T-helper 2 cell treated with Interferon-gamma antibody and Interleukin-4, amounts not matched to agents 5 μg/mL and 100 μg/mL, for 36 hours (primary cell): ENCODE measurements at regions not wholly inside any gene's neighbourhood (a gene's known extent, or its start where the extent isn't known, plus 50 kb on each side); places are given as distances from the start of the nearest gene placed in this dataset.

ENCODE experiments used
- DNase-seq: peaks from one replicate; pipeline ENCODE4 v3.0.0; 2021; ENCODE audit warnings: low spot score
- H3K27ac Mint-ChIP-seq: one replicate; pipeline ENCODE4 v1.8.0; 2021; ENCODE audit warnings: mild to moderate bottlenecking, mixed read lengths
- H3K27me3 Mint-ChIP-seq: one replicate; pipeline ENCODE4 v1.8.0; 2021; ENCODE audit warnings: low read depth, mixed read lengths
- H3K36me3 Mint-ChIP-seq: one replicate; pipeline ENCODE4 v1.8.0; 2021; ENCODE audit warnings: low read depth, mixed read lengths
- H3K4me1 Mint-ChIP-seq: one replicate; pipeline ENCODE4 v1.8.0; 2021; ENCODE audit warnings: low read depth, mixed read lengths
- H3K4me3 Mint-ChIP-seq: one replicate; pipeline ENCODE4 v1.8.0; 2022; ENCODE audit warnings: mild to moderate bottlenecking, moderate library complexity, mixed read lengths
- H3K9me3 Mint-ChIP-seq: one replicate; pipeline ENCODE4 v1.8.0; 2021; ENCODE audit warnings: mixed read lengths

GRCh38 chr1:93815366-93816110 lies 63.5 kb downstream of the DNTTIP2 start:
- no peak overlapping the region for H3K4me3 Mint-ChIP-seq
- H3K4me1 Mint-ChIP-seq: peaks cover 33% of the 10 kb centered on the region
- H3K27me3 Mint-ChIP-seq: peaks cover 8% of the 10 kb centered on the region
- H3K36me3 Mint-ChIP-seq: no peaks in the 10 kb centered on the region
- no peak for DNase-seq
- H3K27ac Mint-ChIP-seq: no peak overlapping the region
- H3K9me3 Mint-ChIP-seq: no peaks in the 10 kb centered on the region

GRCh38 chr1:93814795-93815340 lies 64.1 kb downstream of the DNTTIP2 start:
- Mint-ChIP-seq H3K4me1 (peaks cover 33% of the 10 kb centered on the region), H3K27ac (no peak overlapping the region), H3K36me3 (no peaks in the 10 kb centered on the region), H3K9me3 (no peaks in the 10 kb centered on the region), H3K4me3 (no peak overlapping the region), H3K27me3 (peaks cover 3% of the 10 kb centered on the region)
- DNase-seq: no peak

- H3K27me3 Mint-ChIP-seq: no peaks in the 10 kb centered on the region
- H3K4me1 Mint-ChIP-seq: peaks cover 33% of the 10 kb centered on the region
- H3K36me3 Mint-ChIP-seq: no peaks in the 10 kb centered on the region
- H3K9me3 Mint-ChIP-seq: no peaks in the 10 kb centered on the region
- no peak overlapping the region for H3K4me3 Mint-ChIP-seq
- H3K27ac Mint-ChIP-seq: no peak overlapping the region
- peak; percentile 47 for DNase-seq
Measured at GRCh38 chr1:93814059-93814794, 64.8 kb downstream of the DNTTIP2 start.

- Mint-ChIP-seq H3K27ac (no peak overlapping the region), H3K9me3 (peaks cover 5% of the 10 kb centered on the region), H3K4me3 (no peak overlapping the region), H3K27me3 (no peaks in the 10 kb centered on the region), H3K36me3 (peaks cover 2% of the 10 kb centered on the region), H3K4me1 (peaks cover 27% of the 10 kb centered on the region)
- no peak for DNase-seq
Measured at GRCh38 chr1:93813076-93813475, 65.9 kb downstream of the DNTTIP2 start.

- H3K36me3 Mint-ChIP-seq: peaks cover 6% of the 10 kb centered on the region
- H3K27me3 Mint-ChIP-seq: peaks cover 4% of the 10 kb centered on the region
- no peak overlapping the region for H3K4me3 Mint-ChIP-seq
- no peak for DNase-seq
- H3K9me3 Mint-ChIP-seq: peaks cover 14% of the 10 kb centered on the region
- peaks cover 13% of the 10 kb centered on the region for H3K4me1 Mint-ChIP-seq
- no peak overlapping the region for H3K27ac Mint-ChIP-seq
Measured at GRCh38 chr1:93811326-93812065, 67.5 kb downstream of the DNTTIP2 start.

- Mint-ChIP-seq H3K4me1 (peaks cover 13% of the 10 kb centered on the region), H3K27me3 (peaks cover 10% of the 10 kb centered on the region), H3K4me3 (no peak overlapping the region), H3K9me3 (peaks cover 14% of the 10 kb centered on the region), H3K27ac (no peak overlapping the region), H3K36me3 (peaks cover 6% of the 10 kb centered on the region)
- no peak for DNase-seq
Measured at GRCh38 chr1:93810316-93810715, 68.7 kb downstream of the DNTTIP2 start.

GRCh38 chr1:93808871-93809270 lies 70.1 kb downstream of the DNTTIP2 start:
- no peak for DNase-seq

GRCh38 chr1:93807311-93807930 lies 71.6 kb downstream of the DNTTIP2 start:
- Mint-ChIP-seq H3K36me3 (peaks cover 6% of the 10 kb centered on the region), H3K4me1 (peaks cover 3% of the 10 kb centered on the region), H3K27me3 (peaks cover 13% of the 10 kb centered on the region), H3K4me3 (no peak overlapping the region), H3K9me3 (peaks cover 14% of the 10 kb centered on the region), H3K27ac (no peak overlapping the region)
- no peak for DNase-seq

More at GRCh38 chr1:93808871-93809270, 70.1 kb downstream of the DNTTIP2 start:
- H3K9me3 Mint-ChIP-seq: peaks cover 14% of the 10 kb centered on the region
- peaks cover 6% of the 10 kb centered on the region for H3K36me3 Mint-ChIP-seq
- no peak overlapping the region for H3K27ac Mint-ChIP-seq
- H3K4me3 Mint-ChIP-seq: no peak overlapping the region
- H3K27me3 Mint-ChIP-seq: peaks cover 10% of the 10 kb centered on the region
- peaks cover 12% of the 10 kb centered on the region for H3K4me1 Mint-ChIP-seq

- no peak for DNase-seq
- Mint-ChIP-seq H3K36me3 (peaks cover 6% of the 10 kb centered on the region), H3K4me1 (no peaks in the 10 kb centered on the region), H3K27ac (no peak overlapping the region), H3K4me3 (no peak overlapping the region), H3K27me3 (peaks cover 18% of the 10 kb centered on the region), H3K9me3 (peaks cover 14% of the 10 kb centered on the region)
Measured at GRCh38 chr1:93805027-93805610, 73.9 kb downstream of the DNTTIP2 start.

GRCh38 chr1:93804412-93804811 lies 74.6 kb downstream of the DNTTIP2 start:
- Mint-ChIP-seq H3K36me3 (peaks cover 6% of the 10 kb centered on the region), H3K4me1 (no peaks in the 10 kb centered on the region), H3K27me3 (peaks cover 18% of the 10 kb centered on the region), H3K4me3 (no peak overlapping the region), H3K27ac (no peak overlapping the region), H3K9me3 (peaks cover 14% of the 10 kb centered on the region)
- DNase-seq: no peak

- no peaks in the 10 kb centered on the region for H3K4me1 Mint-ChIP-seq
- no peaks in the 10 kb centered on the region for H3K36me3 Mint-ChIP-seq
- H3K27ac Mint-ChIP-seq: no peak overlapping the region
- H3K27me3 Mint-ChIP-seq: peaks cover 29% of the 10 kb centered on the region
- H3K4me3 Mint-ChIP-seq: no peak overlapping the region
- no peak for DNase-seq
- no peaks in the 10 kb centered on the region for H3K9me3 Mint-ChIP-seq
Measured at GRCh38 chr1:93801471-93801870, 77.5 kb downstream of the DNTTIP2 start.

- Mint-ChIP-seq H3K4me3 (no peak overlapping the region), H3K27ac (no peak overlapping the region), H3K9me3 (no peaks in the 10 kb centered on the region), H3K27me3 (peaks cover 26% of the 10 kb centered on the region), H3K4me1 (no peaks in the 10 kb centered on the region), H3K36me3 (no peaks in the 10 kb centered on the region)
- no peak for DNase-seq
Measured at GRCh38 chr1:93800856-93801255, 78.2 kb downstream of the DNTTIP2 start.

- Mint-ChIP-seq H3K27me3 (peaks cover 23% of the 10 kb centered on the region), H3K27ac (no peak overlapping the region), H3K4me3 (no peak overlapping the region), H3K36me3 (no peaks in the 10 kb centered on the region), H3K9me3 (no peaks in the 10 kb centered on the region), H3K4me1 (no peaks in the 10 kb centered on the region)
- no peak for DNase-seq
Measured at GRCh38 chr1:93798291-93798690, 80.7 kb downstream of the DNTTIP2 start.
